Heart left ventricle (tissue), 16 donors: ENCODE measurements at regions not wholly inside any gene's neighbourhood (a gene's known extent, or its start where the extent isn't known, plus 50 kb on each side); places are given as distances from the start of the nearest gene placed in this dataset.

Source experiments
- ATAC-seq, 4 donors: fragments of 200-7000 bp; cut with Tn5 transposase; one replicate each; pipeline ENCODE4 v1.9.1; 2020 to 2022; ENCODE audit warnings: moderate library complexity in 4 of 4, mild to moderate bottlenecking in 3 of 4, moderate number of reproducible peaks in 1 of 4
- DNase-seq, 5 donors: peaks; one replicate each; pipeline ENCODE4 v3.0.0-alpha.2; 2020
- H3K27ac ChIP-seq, 12 donors: fragments of 200-600 bp; sonication (generic) in 4 of 12; one replicate each; pipeline versions ENCODE4 v1.5.0 to v1.8.0; 2016 to 2022; ENCODE audit warnings: mild to moderate bottlenecking in 2 of 12
- H3K27me3 ChIP-seq, 9 donors: fragments of 200-600 bp; sonication (generic) in 2 of 9; one replicate each; pipeline versions ENCODE4 v1.5.1 to v1.8.0; 2016 to 2022; ENCODE audit warnings: mild to moderate bottlenecking in 3 of 9
- H3K36me3 ChIP-seq, 9 donors: fragments of 200-600 bp; sonication (generic) in 2 of 9; one replicate each; pipeline versions ENCODE4 v1.5.0 to v1.8.0; 2018 to 2022; ENCODE audit warnings: mild to moderate bottlenecking in 2 of 9
- H3K4me1 ChIP-seq, 12 donors: fragments of 200-600 bp; sonication (generic) in 4 of 12; one replicate each; pipeline versions ENCODE4 v1.5.0 to v1.8.0; 2016 to 2022; ENCODE audit warnings: mild to moderate bottlenecking in 3 of 12
- H3K4me3 ChIP-seq, 12 donors: fragments of 200-600 bp; sonication (generic) in 4 of 12; one replicate each; pipeline versions ENCODE4 v1.5.0 to v1.8.0; 2017 to 2022; ENCODE audit warnings: mild to moderate bottlenecking in 9 of 12, moderate library complexity in 4 of 12
- H3K9me3 ChIP-seq, 12 donors: fragments of 200-600 bp; sonication (generic) in 4 of 12; one replicate each; pipeline versions ENCODE4 v1.5.0 to v1.8.0; 2016 to 2022; ENCODE audit warnings: mild to moderate bottlenecking in 1 of 12
- POLR2A ChIP-seq, 2 donors: fragments of 450-650 bp; IDR thresholded peaks; one replicate each; pipeline ENCODE4 v1.6.1; 2017; ENCODE audit warnings: antibody characterized with exemption in 2 of 2, mild to moderate bottlenecking in 2 of 2, moderate library complexity in 2 of 2
- WGBS, 4 donors: extraction: QIAGEN DNeasy Blood & Tissue Kit in 2 of 4; methylation state at CpG; one replicate each; pipeline versions ENCODE4 v1.1.5 to v1.1.7; 2013 to 2018; 5-methylcytosine and 5-hydroxymethylcytosine counted together
- intact Hi-C, 10 donors: fragments of 100-400 bp; cut with DNase I; formaldehyde crosslinking; loops; one replicate each; pipeline versions ENCODE4 v1.11.1 to v1.14.2; 2022
- TF ChIP-seq, protein P1 (sequence below), 12 donors: fragments of 200-600 bp; sonication (generic) in 4 of 12; IDR thresholded peaks; one replicate each; pipeline versions ENCODE4 v1.5.0 to v1.8.0; 2018 to 2022; ENCODE audit warnings: antibody characterized with exemption in 12 of 12, mild to moderate bottlenecking in 5 of 12
- donor health status: ischemic (EF 13 %, LVEDD 7.1; RV severe dilation, severe dysfunction).
- donor health status: healthy with polysubstance abuse.
- donor health status: DM: no; HTN: yes; CAD: no.
- donor health status: DM: no; HTN: no; CAD: no.
- donor health status: ischemic (EF 25% LVEDD 6.9; RV normal size, moderate dysfunction).
- donor health status: ischemic (EF 25% LVEDD 5.7; RV mildly dilated, moderate dysfunction).
- donor health status: healthy.
- donor health status: DM: yes; HTN: yes; CAD: no.
- donor health status: ischemic (EF 35%, LVEDD 5.7; RV mildly dilated, moderate dysfunction).
- donor health status: nonischemic (EF 11% LVEDD 7.7; RV severe dilation, severe dysfunction).
- donor health status: DM: yes; HTN: yes; CAD: no.
- donor health status: PGD.
- donor health status: ischemic (EF 29% LVEDD 5.4; RV normal size, mild dysfunction).
- donor health status: nonischemic (EF 23%, LVEDD 6.1; RV moderate dilation, normal function).

DNA sequence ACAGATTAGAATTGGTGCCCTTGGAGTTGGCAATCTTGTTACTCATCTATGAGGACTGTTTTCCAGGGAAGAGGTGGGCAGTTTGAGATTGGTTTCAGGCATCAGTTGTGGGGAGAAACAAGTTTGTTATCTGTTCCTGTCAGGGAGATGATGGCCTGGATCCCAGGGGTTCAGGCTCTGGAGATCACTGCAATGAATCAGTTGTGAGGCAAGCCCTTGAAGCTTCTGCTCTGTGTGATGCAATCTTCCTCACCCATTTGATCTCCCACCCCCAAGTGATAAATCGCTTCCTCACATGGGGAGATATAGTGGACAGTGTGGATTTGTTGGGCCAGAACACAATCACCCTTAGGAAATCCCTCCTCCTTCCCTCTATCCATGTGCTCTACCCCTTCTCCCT lies 276.6 kb upstream of the LRTM1 start:
- no peak for ATAC-seq
- Histone ChIP-seq H3K27me3 (peaks cover 0 to 4% (median 0%) of the 10 kb centered on the region in 9 donors), H3K27ac (no peak overlapping the region), H3K36me3 (no peaks in the 10 kb centered on the region), H3K4me1 (no peaks in the 10 kb centered on the region), H3K9me3 (no peaks in the 10 kb centered on the region), H3K4me3 (no peak overlapping the region)
- TF ChIP-seq POLR2A (IDR thresholded peaks at IDR 0.05), result no peak
- DNase-seq, result no peak
- WGBS, 4 donors, result 50 to 79% (median 69%) methylated on average over 1 of the region's 1 CpG
- intact Hi-C loops, result no loop called here

DNA sequence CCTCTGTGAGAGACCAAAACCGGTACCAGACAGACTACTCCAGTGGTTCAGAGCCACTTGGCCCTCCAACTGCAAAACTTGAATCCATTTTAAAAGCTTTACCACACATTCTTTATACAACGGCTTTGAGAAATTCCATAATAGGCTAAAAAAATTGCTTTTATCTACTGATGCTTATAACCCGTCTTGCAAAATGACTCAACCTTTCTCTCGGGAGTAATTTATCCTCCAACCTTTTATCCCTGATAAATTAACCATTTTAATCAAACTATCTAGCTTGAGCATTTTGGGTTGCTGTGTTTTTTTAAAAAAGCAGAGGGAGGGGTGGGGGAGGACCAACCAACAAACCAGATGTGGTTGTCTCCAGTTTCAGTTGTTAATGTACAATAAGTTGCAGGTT lies 275.7 kb upstream of the LRTM1 start:
- DNase-seq (no peak), ATAC-seq (no peak)
- Histone ChIP-seq H3K9me3 (no peaks in the 10 kb centered on the region), H3K4me1 (no peaks in the 10 kb centered on the region), H3K27me3 (peaks cover 0 to 4% (median 0%) of the 10 kb centered on the region in 9 donors), H3K4me3 (no peak overlapping the region), H3K27ac (no peak overlapping the region), H3K36me3 (no peaks in the 10 kb centered on the region)
- TF ChIP-seq, protein P1, sequence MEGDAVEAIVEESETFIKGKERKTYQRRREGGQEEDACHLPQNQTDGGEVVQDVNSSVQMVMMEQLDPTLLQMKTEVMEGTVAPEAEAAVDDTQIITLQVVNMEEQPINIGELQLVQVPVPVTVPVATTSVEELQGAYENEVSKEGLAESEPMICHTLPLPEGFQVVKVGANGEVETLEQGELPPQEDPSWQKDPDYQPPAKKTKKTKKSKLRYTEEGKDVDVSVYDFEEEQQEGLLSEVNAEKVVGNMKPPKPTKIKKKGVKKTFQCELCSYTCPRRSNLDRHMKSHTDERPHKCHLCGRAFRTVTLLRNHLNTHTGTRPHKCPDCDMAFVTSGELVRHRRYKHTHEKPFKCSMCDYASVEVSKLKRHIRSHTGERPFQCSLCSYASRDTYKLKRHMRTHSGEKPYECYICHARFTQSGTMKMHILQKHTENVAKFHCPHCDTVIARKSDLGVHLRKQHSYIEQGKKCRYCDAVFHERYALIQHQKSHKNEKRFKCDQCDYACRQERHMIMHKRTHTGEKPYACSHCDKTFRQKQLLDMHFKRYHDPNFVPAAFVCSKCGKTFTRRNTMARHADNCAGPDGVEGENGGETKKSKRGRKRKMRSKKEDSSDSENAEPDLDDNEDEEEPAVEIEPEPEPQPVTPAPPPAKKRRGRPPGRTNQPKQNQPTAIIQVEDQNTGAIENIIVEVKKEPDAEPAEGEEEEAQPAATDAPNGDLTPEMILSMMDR (IDR thresholded peaks at IDR 0.05), result no peak
- TF ChIP-seq POLR2A (IDR thresholded peaks at IDR 0.05), result no peak
- WGBS, 4 donors, result 67 to 73% (median 69%) methylated on average over 4 of the region's 4 CpGs
- intact Hi-C loops, result no loop called here

DNA sequence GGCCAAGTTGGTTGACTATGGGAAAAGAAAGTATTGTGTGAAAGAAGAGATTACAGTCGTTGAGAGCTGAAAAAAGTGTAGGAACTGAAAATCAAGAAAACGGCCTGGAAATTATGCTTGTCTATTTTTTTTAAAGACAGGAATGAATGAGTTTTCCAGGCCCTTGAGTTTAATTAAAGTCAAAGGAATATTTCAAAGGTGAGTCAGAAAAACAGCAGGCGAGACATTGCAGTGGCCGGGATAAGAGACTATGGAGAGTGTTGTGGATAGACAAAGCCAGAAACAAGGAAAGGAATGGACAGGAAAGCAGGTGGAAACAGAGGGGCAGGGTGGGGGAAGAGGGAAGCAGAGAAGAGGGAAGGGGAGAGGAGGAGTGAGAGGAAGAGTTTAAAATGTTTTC lies 275.1 kb upstream of the LRTM1 start:
- Histone ChIP-seq H3K27ac (no peak overlapping the region), H3K27me3 (peaks cover 0 to 4% (median 0%) of the 10 kb centered on the region in 9 donors), H3K4me1 (no peaks in the 10 kb centered on the region), H3K9me3 (no peaks in the 10 kb centered on the region), H3K36me3 (no peaks in the 10 kb centered on the region), H3K4me3 (no peak overlapping the region)
- intact Hi-C loops, result no loop called here
- no peak for TF ChIP-seq POLR2A (IDR thresholded peaks at IDR 0.05)
- TF ChIP-seq, protein P1 (IDR thresholded peaks at IDR 0.05), result no peak
- no peak for ATAC-seq
- DNase-seq, result no peak
- 58 to 70% (median 65%) methylated on average over 4 of the region's 4 CpGs for WGBS, 4 donors

DNA sequence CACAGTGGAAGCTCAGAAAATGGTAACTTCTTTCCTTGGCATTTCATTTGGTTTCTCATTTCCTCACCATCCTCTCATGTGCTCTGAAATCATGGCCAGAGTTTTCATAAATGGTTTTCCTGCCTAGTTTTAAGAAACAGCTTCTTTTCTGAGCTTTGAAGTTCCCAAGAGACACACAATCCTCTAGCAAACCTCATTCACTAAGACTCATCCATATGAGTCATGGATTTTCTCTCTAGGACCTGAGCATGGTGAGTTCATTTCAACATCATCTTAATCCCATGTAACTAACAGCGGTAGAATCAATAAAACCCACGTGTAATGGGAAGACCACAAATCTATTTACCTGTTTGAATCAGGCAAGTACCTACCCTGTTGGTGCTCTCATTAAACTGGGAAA lies 274.5 kb upstream of the LRTM1 start:
- no peaks in the 10 kb centered on the region for H3K36me3 ChIP-seq
- ATAC-seq (no peak), DNase-seq (no peak)
- no peaks in the 10 kb centered on the region for H3K9me3 ChIP-seq
- intact Hi-C loops, result no loop called here
- H3K27me3 ChIP-seq, result peaks cover 0 to 4% (median 0%) of the 10 kb centered on the region in 9 donors
- WGBS, 4 donors, result 82 to 93% (median 89%) methylated on average over 2 of the region's 2 CpGs
- TF ChIP-seq, protein P1 (IDR thresholded peaks at IDR 0.05), result no peak
- no peak for TF ChIP-seq POLR2A (IDR thresholded peaks at IDR 0.05)
- no peak overlapping the region for H3K27ac ChIP-seq
- no peak overlapping the region for H3K4me3 ChIP-seq
- no peaks in the 10 kb centered on the region for H3K4me1 ChIP-seq

DNA sequence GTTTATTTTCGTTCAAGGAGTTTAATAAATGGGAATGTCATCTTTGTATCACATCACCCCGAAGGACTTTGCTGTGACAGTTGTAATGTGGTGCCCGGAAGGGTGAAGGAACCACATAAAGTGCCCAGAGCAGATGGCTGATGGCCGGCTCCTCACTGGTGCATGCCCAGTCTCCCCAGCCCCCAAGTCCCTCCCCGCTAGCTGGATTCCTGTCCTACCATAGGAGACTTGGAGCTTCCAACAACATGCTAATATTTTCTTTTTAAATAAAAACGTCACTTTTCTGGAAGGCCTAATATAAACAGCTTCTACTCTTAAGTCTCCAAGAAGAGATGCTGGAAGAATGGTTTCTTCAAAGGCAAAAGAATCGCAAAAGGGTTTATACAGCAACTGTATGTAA lies 273.9 kb upstream of the LRTM1 start:
- no peak for ATAC-seq

More for the DNA sequence above, 273.9 kb upstream of the LRTM1 start:
- WGBS, 4 donors, result 79 to 87% (median 81%) methylated on average over 7 of the region's 7 CpGs
- Histone ChIP-seq H3K36me3 (no peaks in the 10 kb centered on the region), H3K4me3 (no peak overlapping the region), H3K27me3 (peaks cover 0 to 4% (median 0%) of the 10 kb centered on the region in 9 donors), H3K27ac (no peak overlapping the region), H3K4me1 (no peaks in the 10 kb centered on the region), H3K9me3 (no peaks in the 10 kb centered on the region)
- DNase-seq, result no peak
- TF ChIP-seq, protein P1 (IDR thresholded peaks at IDR 0.05), result no peak
- TF ChIP-seq POLR2A (IDR thresholded peaks at IDR 0.05), result no peak
- intact Hi-C loops, result no loop called here
